ENCODE measurements at regions not wholly inside any gene's neighbourhood (a gene's known extent, or its start where the extent isn't known, plus 50 kb on each side); places are given as distances from the start of the nearest gene placed in this dataset.
A peak's percentile ranks its signal among the peaks of the same experiment; 100 is the strongest.
"Not testable (repeated sequence)": the region's sequence is repeated elsewhere in the genome, so short reads cannot be mapped to it uniquely, and the experiment has no call there.

GRCh38 chr10:8173243-8173865 lies 118.9 kb downstream of the GATA3 start:
- no peak for DNase-seq (ENCODE audit: low read depth)

GRCh38 chr10:8173866-8174243 lies 119.4 kb downstream of the GATA3 start:
- DNase-seq (ENCODE audit: low read depth), result no peak

GRCh38 chr10:8174762-8175161 lies 120.3 kb downstream of the GATA3 start:
- DNase-seq (ENCODE audit: low read depth), result peak; percentile 54

GRCh38 chr10:8177526-8177925 lies 123.0 kb downstream of the GATA3 start:
- peak; percentile 82 for DNase-seq (ENCODE audit: low read depth)

GRCh38 chr10:8179773-8180172 lies 125.3 kb downstream of the GATA3 start:
- DNase-seq (ENCODE audit: low read depth), result not testable (repeated sequence)

GRCh38 chr10:8180360-8181109 lies 126.0 kb downstream of the GATA3 start:
- DNase-seq (ENCODE audit: low read depth), result no peak

- no peak for DNase-seq (ENCODE audit: low read depth)
Measured at GRCh38 chr10:8181496-8182157, 127.1 kb downstream of the GATA3 start.

GRCh38 chr10:8182806-8183205 lies 128.3 kb downstream of the GATA3 start:
- no peak for DNase-seq (ENCODE audit: low read depth)

- peak; percentile 90 for DNase-seq (ENCODE audit: low read depth)
Measured at GRCh38 chr10:8183241-8183704, 128.8 kb downstream of the GATA3 start.

GRCh38 chr10:8187171-8187666 lies 132.7 kb downstream of the GATA3 start:
- DNase-seq (ENCODE audit: low read depth), result peak; percentile 10

- peak; percentile 49 for DNase-seq (ENCODE audit: low read depth)
Measured at GRCh38 chr10:8189458-8189857, 135.0 kb downstream of the GATA3 start.

GRCh38 chr10:8192301-8192700 lies 137.8 kb downstream of the GATA3 start:
- no peak for DNase-seq (ENCODE audit: low read depth)

- DNase-seq (ENCODE audit: low read depth), result no peak
Measured at GRCh38 chr10:8193546-8193945, 139.1 kb downstream of the GATA3 start.

GRCh38 chr10:8194050-8194449 lies 139.6 kb downstream of the GATA3 start:
- no peak for DNase-seq (ENCODE audit: low read depth)

GRCh38 chr10:8206882-8207281 lies 152.4 kb downstream of the GATA3 start:
- no peak for DNase-seq (ENCODE audit: low read depth)

GRCh38 chr10:8211631-8212030 lies 157.1 kb downstream of the GATA3 start:
- DNase-seq (ENCODE audit: low read depth), result peak; percentile 49

GRCh38 chr10:8213735-8214134 lies 159.2 kb downstream of the GATA3 start:
- DNase-seq (ENCODE audit: low read depth), result no peak

- peak; percentile 71 for DNase-seq (ENCODE audit: low read depth)
Measured at GRCh38 chr10:8214587-8214986, 160.1 kb downstream of the GATA3 start.

GRCh38 chr10:8216893-8217292 lies 162.4 kb downstream of the GATA3 start:
- DNase-seq (ENCODE audit: low read depth), result no peak

GRCh38 chr10:8221451-8221850 lies 167.0 kb downstream of the GATA3 start:
- DNase-seq (ENCODE audit: low read depth), result no peak

- no peak for DNase-seq (ENCODE audit: low read depth)
Measured at GRCh38 chr10:8224591-8224990, 170.1 kb downstream of the GATA3 start.

GRCh38 chr10:8225187-8225586 lies 170.7 kb downstream of the GATA3 start:
- DNase-seq (ENCODE audit: low read depth), result peak; percentile 45

- no peak for DNase-seq (ENCODE audit: low read depth)
Measured at GRCh38 chr10:8227246-8227645, 172.8 kb downstream of the GATA3 start.

Measured in RPMI7951 (cell line).